Keratinocyte (primary cell): ENCODE measurements at regions not wholly inside any gene's neighbourhood (a gene's known extent, or its start where the extent isn't known, plus 50 kb on each side); places are given as distances from the start of the nearest gene placed in this dataset.

Experiments used
- DNase-seq: peaks from one replicate; pipeline ENCODE4 v3.0.0-alpha.2; 2011; ENCODE audit warnings: low read depth, missing footprints, low spot score
- FAIRE-seq: peaks from 2 replicates; lab custom pipeline; 2011; peaks lifted over from hg19 to GRCh38; lab: Jason Lieb, UNC
- H2AFZ ChIP-seq: 2 replicates; pipeline ENCODE4 v1.6.0; 2012; ENCODE audit warnings: low read length, control low read depth, inconsistent platforms; ENCODE audit not compliant: control insufficient read depth
- H3K27ac ChIP-seq: 2 replicates; pipeline ENCODE4 v1.5.1; 2011; ENCODE audit warnings: low read length; ENCODE audit not compliant: control insufficient read depth, insufficient read depth
- H3K27me3 ChIP-seq: 3 replicates; pipeline ENCODE4 v1.6.0; 2011; ENCODE audit warnings: low read length; ENCODE audit not compliant: control insufficient read depth, insufficient read depth; ENCODE audit errors: extremely low read depth
- H3K36me3 ChIP-seq, 2 experiments: 2 replicates in 1 of 2; 3 replicates in 1 of 2; pipeline ENCODE4 v1.5.1; 2011; ENCODE audit warnings: low read length in 2 of 2, mild to moderate bottlenecking in 1 of 2; ENCODE audit not compliant: control insufficient read depth in 2 of 2, insufficient read depth in 2 of 2; ENCODE audit errors: extremely low read depth in 1 of 2
- H3K4me1 ChIP-seq: 3 replicates; pipeline ENCODE4 v1.5.1; 2011; ENCODE audit warnings: low read length; ENCODE audit not compliant: control insufficient read depth, insufficient read depth; ENCODE audit errors: extremely low read depth
- H3K4me2 ChIP-seq: 3 replicates; pipeline ENCODE4 v1.6.0; 2011; ENCODE audit warnings: low read depth, low read length; ENCODE audit not compliant: control insufficient read depth, insufficient read depth; ENCODE audit errors: extremely low read depth
- H3K4me3 ChIP-seq, 3 experiments: fragments of 200-600 bp in 1 of 3; sonication (generic) in 1 of 3; 2 replicates in 2 of 3; 3 replicates in 1 of 3; pipeline ENCODE4 v1.5.1; 2011 to 2016; ENCODE audit warnings: low read length in 3 of 3, mild to moderate bottlenecking in 3 of 3, control low read depth in 2 of 3, inconsistent platforms in 1 of 3, low read depth in 1 of 3, mixed read lengths in 1 of 3, mixed run types in 1 of 3, moderate library complexity in 1 of 3; ENCODE audit not compliant: control insufficient read depth in 2 of 3, insufficient read depth in 2 of 3; ENCODE audit errors: extremely low read depth in 1 of 3
- H3K79me2 ChIP-seq: 2 replicates; pipeline ENCODE4 v1.6.0; 2012; ENCODE audit warnings: low read length; ENCODE audit not compliant: control insufficient read depth, insufficient read depth
- H3K9ac ChIP-seq: 3 replicates; pipeline ENCODE4 v1.6.0; 2011; ENCODE audit warnings: low read length; ENCODE audit not compliant: control insufficient read depth, insufficient read depth; ENCODE audit errors: extremely low read depth
- H3K9me1 ChIP-seq: 3 replicates; pipeline ENCODE4 v1.6.0; 2011; ENCODE audit warnings: low read length; ENCODE audit not compliant: control insufficient read depth, insufficient read depth; ENCODE audit errors: extremely low read depth
- H3K9me3 ChIP-seq: 2 replicates; pipeline ENCODE4 v1.5.1; 2012; ENCODE audit warnings: low read depth, low read length; ENCODE audit not compliant: control insufficient read depth
- H4K20me1 ChIP-seq: 3 replicates; pipeline ENCODE4 v1.6.0; 2011; ENCODE audit warnings: low read length; ENCODE audit not compliant: control insufficient read depth, insufficient read depth; ENCODE audit errors: extremely low read depth
- EZH2 ChIP-seq: IDR thresholded peaks from one replicate; pipeline ENCODE4 v1.6.1; 2012; ENCODE audit warnings: inconsistent platforms, mild to moderate bottlenecking, low read length, moderate library complexity
- dilution Hi-C: fragments of 300-500 bp; cut with MboI; formaldehyde crosslinking; loops from one replicate; pipeline ENCODE4 v1.7.0; 2020; ENCODE audit warnings: low sequenced_read_pairs; ENCODE audit not compliant: extremely low pct_ligation_motif_present
- TF ChIP-seq, protein P1 (sequence below), 3 experiments: IDR thresholded peaks in 1 of 3; conservative IDR thresholded peaks in 1 of 3; optimal IDR thresholded peaks in 1 of 3; 2 replicates in 2 of 3; 3 replicates in 1 of 3; pipeline versions ENCODE3 to v1.5.1; 2011; ENCODE audit warnings: low read length in 3 of 3, mild to moderate bottlenecking in 3 of 3, moderate library complexity in 2 of 3, control low read depth in 1 of 3, inconsistent platforms in 1 of 3; ENCODE audit not compliant: insufficient read depth in 2 of 3; ENCODE audit errors: extremely low read depth in 1 of 3

DNA sequence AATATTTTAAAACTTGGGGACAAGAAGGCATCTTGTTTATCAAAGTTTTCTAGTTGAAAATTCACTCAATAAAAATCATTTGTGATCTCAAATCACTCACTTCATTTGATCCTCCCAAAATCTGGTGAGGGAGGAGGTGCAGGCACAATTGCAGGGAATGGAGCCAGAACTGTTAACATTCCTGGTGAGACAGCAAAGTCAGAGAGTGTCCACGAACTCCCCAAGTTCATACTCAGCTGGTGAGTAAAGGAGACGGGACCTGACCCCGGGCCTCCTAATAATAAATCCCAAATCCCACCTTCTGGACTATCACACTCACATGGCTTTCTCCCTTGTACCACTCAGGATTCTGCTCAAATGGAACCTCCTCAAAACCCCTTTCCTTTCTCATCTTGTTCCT lies 252.3 kb upstream of the LRTM1 start:
- Histone ChIP-seq H3K9me1 (no peaks in the 10 kb centered on the region), H3K4me3 (no peak overlapping the region), H2AFZ (no peak overlapping the region), H3K4me2 (no peak overlapping the region), H3K4me1 (no peaks in the 10 kb centered on the region), H3K79me2 (no peaks in the 10 kb centered on the region), H3K27ac (no peak overlapping the region), H3K36me3 (no peaks in the 10 kb centered on the region), H3K9ac (no peak overlapping the region), H3K9me3 (no peaks in the 10 kb centered on the region), H4K20me1 (no peaks in the 10 kb centered on the region), H3K27me3 (no peaks in the 10 kb centered on the region)
- dilution Hi-C loops: no loop called here
- DNase-seq (no peak), FAIRE-seq (no peak)
- no peak for TF ChIP-seq EZH2
- TF ChIP-seq, protein P1, sequence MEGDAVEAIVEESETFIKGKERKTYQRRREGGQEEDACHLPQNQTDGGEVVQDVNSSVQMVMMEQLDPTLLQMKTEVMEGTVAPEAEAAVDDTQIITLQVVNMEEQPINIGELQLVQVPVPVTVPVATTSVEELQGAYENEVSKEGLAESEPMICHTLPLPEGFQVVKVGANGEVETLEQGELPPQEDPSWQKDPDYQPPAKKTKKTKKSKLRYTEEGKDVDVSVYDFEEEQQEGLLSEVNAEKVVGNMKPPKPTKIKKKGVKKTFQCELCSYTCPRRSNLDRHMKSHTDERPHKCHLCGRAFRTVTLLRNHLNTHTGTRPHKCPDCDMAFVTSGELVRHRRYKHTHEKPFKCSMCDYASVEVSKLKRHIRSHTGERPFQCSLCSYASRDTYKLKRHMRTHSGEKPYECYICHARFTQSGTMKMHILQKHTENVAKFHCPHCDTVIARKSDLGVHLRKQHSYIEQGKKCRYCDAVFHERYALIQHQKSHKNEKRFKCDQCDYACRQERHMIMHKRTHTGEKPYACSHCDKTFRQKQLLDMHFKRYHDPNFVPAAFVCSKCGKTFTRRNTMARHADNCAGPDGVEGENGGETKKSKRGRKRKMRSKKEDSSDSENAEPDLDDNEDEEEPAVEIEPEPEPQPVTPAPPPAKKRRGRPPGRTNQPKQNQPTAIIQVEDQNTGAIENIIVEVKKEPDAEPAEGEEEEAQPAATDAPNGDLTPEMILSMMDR (optimal IDR thresholded peaks at IDR 0.05 in 1 of 3, IDR thresholded peaks at IDR 0.05 in 1 of 3, conservative IDR thresholded peaks at IDR 0.05 in 1 of 3; ENCODE audit: extremely low read depth in 1 of 3, insufficient read depth in 2 of 3, low read length in 3 of 3): no peak

DNA sequence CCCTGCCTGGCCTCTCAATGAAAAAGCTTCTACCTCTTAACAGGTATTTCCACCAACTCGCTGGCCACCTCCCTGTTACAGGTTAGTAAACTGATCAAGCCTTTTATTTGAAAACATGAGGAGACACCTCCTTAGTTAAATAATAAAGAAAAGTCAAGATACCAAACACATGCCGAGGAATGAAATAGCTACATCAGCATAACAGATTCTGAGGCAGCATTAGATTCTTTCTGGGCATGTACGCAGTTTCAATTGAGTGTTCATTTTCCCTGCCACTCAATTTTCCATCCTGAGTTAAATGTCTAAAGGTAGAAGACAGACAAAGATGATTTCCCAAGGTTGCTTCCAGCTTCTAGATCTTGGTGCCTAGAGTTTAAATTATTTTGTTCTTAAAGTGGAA lies 250.5 kb upstream of the LRTM1 start:
- Histone ChIP-seq H3K27ac (no peak overlapping the region), H3K4me3 (no peak overlapping the region), H3K9me3 (no peaks in the 10 kb centered on the region), H3K9ac (no peak overlapping the region), H3K9me1 (no peaks in the 10 kb centered on the region), H4K20me1 (no peaks in the 10 kb centered on the region), H3K27me3 (no peaks in the 10 kb centered on the region), H3K4me2 (no peak overlapping the region), H2AFZ (no peak overlapping the region), H3K4me1 (no peaks in the 10 kb centered on the region), H3K36me3 (no peaks in the 10 kb centered on the region), H3K79me2 (no peaks in the 10 kb centered on the region)
- FAIRE-seq (no peak), DNase-seq (no peak)
- dilution Hi-C loops: no loop called here
- TF ChIP-seq, protein P1 (optimal IDR thresholded peaks at IDR 0.05 in 1 of 3, IDR thresholded peaks at IDR 0.05 in 1 of 3, conservative IDR thresholded peaks at IDR 0.05 in 1 of 3; ENCODE audit: extremely low read depth in 1 of 3, insufficient read depth in 2 of 3, low read length in 3 of 3): no peak
- no peak for TF ChIP-seq EZH2
